ENCODE measurements at regions not wholly inside any gene's neighbourhood (a gene's known extent, or its start where the extent isn't known, plus 50 kb on each side); places are given as distances from the start of the nearest gene placed in this dataset.

DNA sequence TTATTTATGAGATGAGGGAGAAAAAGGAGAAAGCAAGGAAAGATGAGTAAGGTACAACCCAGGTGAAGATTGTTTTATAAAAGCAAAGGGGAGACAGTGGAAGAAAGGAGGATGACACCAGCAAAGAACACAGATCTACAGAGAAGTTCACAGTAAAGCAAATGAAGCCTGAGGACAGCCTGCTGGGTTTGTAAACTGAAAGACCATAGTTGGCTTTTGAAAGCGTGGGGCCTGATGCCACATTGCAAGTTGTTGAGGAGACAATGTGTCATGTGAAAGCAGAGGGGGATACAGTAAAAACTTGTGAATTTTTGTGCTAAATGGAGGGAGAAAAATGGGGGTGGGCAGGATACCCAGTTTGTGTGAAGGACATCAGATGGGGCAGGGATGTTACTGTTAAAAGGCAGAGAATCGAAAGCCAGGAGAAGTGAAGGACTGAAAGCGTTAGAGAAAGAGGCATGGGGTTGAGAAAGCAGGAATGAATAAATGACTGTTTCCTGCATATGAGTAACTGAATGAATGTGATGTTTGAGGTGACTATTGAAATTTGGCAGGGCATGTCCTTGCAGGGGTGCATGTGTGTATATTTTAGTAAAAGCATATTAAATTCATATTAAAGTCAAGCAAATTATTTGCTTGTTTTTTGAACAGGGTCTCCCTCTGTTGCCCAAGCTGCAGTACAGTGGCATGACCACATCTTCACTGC lies 69.6 kb downstream of the SPRY1 start:
- TF ChIP-seq, protein P1, sequence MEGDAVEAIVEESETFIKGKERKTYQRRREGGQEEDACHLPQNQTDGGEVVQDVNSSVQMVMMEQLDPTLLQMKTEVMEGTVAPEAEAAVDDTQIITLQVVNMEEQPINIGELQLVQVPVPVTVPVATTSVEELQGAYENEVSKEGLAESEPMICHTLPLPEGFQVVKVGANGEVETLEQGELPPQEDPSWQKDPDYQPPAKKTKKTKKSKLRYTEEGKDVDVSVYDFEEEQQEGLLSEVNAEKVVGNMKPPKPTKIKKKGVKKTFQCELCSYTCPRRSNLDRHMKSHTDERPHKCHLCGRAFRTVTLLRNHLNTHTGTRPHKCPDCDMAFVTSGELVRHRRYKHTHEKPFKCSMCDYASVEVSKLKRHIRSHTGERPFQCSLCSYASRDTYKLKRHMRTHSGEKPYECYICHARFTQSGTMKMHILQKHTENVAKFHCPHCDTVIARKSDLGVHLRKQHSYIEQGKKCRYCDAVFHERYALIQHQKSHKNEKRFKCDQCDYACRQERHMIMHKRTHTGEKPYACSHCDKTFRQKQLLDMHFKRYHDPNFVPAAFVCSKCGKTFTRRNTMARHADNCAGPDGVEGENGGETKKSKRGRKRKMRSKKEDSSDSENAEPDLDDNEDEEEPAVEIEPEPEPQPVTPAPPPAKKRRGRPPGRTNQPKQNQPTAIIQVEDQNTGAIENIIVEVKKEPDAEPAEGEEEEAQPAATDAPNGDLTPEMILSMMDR (conservative IDR thresholded peaks at IDR 0.05) = no peak
- TF ChIP-seq ZFX (IDR thresholded peaks at IDR 0.05) = no peak
